H1 (cell line): ENCODE measurements at regions not wholly inside any gene's neighbourhood (a gene's known extent, or its start where the extent isn't known, plus 50 kb on each side); places are given as distances from the start of the nearest gene placed in this dataset.
"Not testable (repeated sequence)": the region's sequence is repeated elsewhere in the genome, so short reads cannot be mapped to it uniquely, and the experiment has no call there.

Experiments used
- CTCF ChIA-PET: fragments of 300-600 bp; sonication (Branson Sonifier 250); formaldehyde crosslinking; loops from one replicate; lab custom pipeline; 2021; ENCODE audit not compliant: partially characterized antibody; lab: Charles Lee
- POLR2A ChIA-PET: fragments of 300-600 bp; sonication (Branson Sonifier 250); formaldehyde crosslinking; loops from one replicate; lab custom pipeline; 2021; ENCODE audit warnings: inconsistent platforms; ENCODE audit not compliant: partially characterized antibody; lab: Charles Lee
- DNase-seq, 2 experiments: peaks; one replicate each; pipeline versions ENCODE4 v3.0.0 to v3.0.0-alpha.2; 2010 to 2022; ENCODE audit warnings: low spot score in 2 of 2, low read depth in 1 of 2, mixed read lengths in 1 of 2
- FAIRE-seq: peaks from 2 replicates; lab custom pipeline; 2011; peaks lifted over from hg19 to GRCh38; lab: Jason Lieb, UNC
- H2AFZ ChIP-seq: 2 replicates; pipeline ENCODE4 v1.8.1; 2012; ENCODE audit warnings: low read length, inconsistent platforms
- H2AK5ac ChIP-seq: 2 replicates; pipeline ENCODE4 v1.6.1; 2013; ENCODE audit warnings: low read depth, low read length
- H2BK120ac ChIP-seq: replicated peaks from 2 replicates; pipeline ENCODE3; 2013; ENCODE audit warnings: low read depth, low read length, inconsistent platforms
- H2BK12ac ChIP-seq: 2 replicates; pipeline ENCODE4 v1.6.1; 2013; ENCODE audit warnings: low read depth, low read length
- H2BK15ac ChIP-seq: 2 replicates; pipeline ENCODE4 v1.6.1; 2013; ENCODE audit warnings: low read length
- H2BK20ac ChIP-seq: 2 replicates; pipeline ENCODE4 v1.6.1; 2013; ENCODE audit warnings: low read length
- H2BK5ac ChIP-seq: 2 replicates; pipeline ENCODE4 v1.6.1; 2013; ENCODE audit warnings: low read depth, low read length
- H3K14ac ChIP-seq: 2 replicates; pipeline ENCODE4 v1.6.1; 2013; ENCODE audit warnings: inconsistent platforms; ENCODE audit not compliant: insufficient read length
- H3K18ac ChIP-seq: 2 replicates; pipeline ENCODE4 v1.6.1; 2013; ENCODE audit warnings: low read length; ENCODE audit errors: extremely low read depth
- H3K23ac ChIP-seq: 2 replicates; pipeline ENCODE4 v1.6.1; 2013; ENCODE audit warnings: inconsistent platforms; ENCODE audit not compliant: insufficient read length
- H3K23me2 ChIP-seq: 2 replicates; pipeline ENCODE4 v1.6.1; 2013; ENCODE audit warnings: low read depth, low read length
- H3K27ac ChIP-seq: 2 replicates; pipeline ENCODE4 v1.6.1; 2011; ENCODE audit warnings: low read depth, low read length, inconsistent platforms
- H3K27me3 ChIP-seq, 4 experiments: replicated peaks in 1 of 4; 1 replicate in 1 of 4; 2 replicates in 3 of 4; pipeline versions ENCODE4 v1.6.1 to v1.8.1; 2011 to 2013; ENCODE audit warnings: low read length in 3 of 4, mild to moderate bottlenecking in 3 of 4, inconsistent platforms in 2 of 4, mixed read lengths in 2 of 4, moderate library complexity in 1 of 4; ENCODE audit not compliant: control insufficient read depth in 3 of 4, insufficient read depth in 3 of 4; ENCODE audit errors: extremely low read depth in 1 of 4
- H3K36me3 ChIP-seq, 4 experiments: 2 replicates each; pipeline versions ENCODE4 v1.6.1 to v1.8.1; 2011 to 2013; ENCODE audit warnings: mild to moderate bottlenecking in 4 of 4, low read length in 3 of 4, moderate library complexity in 2 of 4, control low read depth in 1 of 4, inconsistent platforms in 1 of 4; ENCODE audit not compliant: insufficient read depth in 4 of 4, control insufficient read depth in 2 of 4
- H3K4ac ChIP-seq: replicated peaks from 2 replicates; pipeline ENCODE3; 2013; ENCODE audit warnings: low read length, low read depth, mixed read lengths, inconsistent platforms; ENCODE audit not compliant: insufficient read length
- H3K4me1 ChIP-seq, 4 experiments: replicated peaks in 1 of 4; 1 replicate in 1 of 4; 2 replicates in 3 of 4; pipeline versions ENCODE4 v1.6.1 to v1.8.1; 2011 to 2013; ENCODE audit warnings: low read length in 3 of 4, inconsistent platforms in 2 of 4, mixed read lengths in 1 of 4; ENCODE audit not compliant: insufficient read depth in 4 of 4, control insufficient read depth in 3 of 4
- H3K4me2 ChIP-seq, 2 experiments: 2 replicates each; pipeline versions ENCODE4 v1.6.1 to v1.8.1; 2011 to 2013; ENCODE audit warnings: low read depth in 2 of 2, low read length in 2 of 2, control low read depth in 1 of 2, inconsistent platforms in 1 of 2, mild to moderate bottlenecking in 1 of 2; ENCODE audit not compliant: insufficient read depth in 1 of 2
- H3K4me3 ChIP-seq, 4 experiments: fragments of 200-600, 300-600 bp in 1 of 4; sonication (generic), shearing (Covaris generic), sonication (Bioruptor Twin) in 1 of 4; 2 replicates each; pipeline versions ENCODE4 v1.5.1 to v1.8.1; 2011 to 2016; ENCODE audit warnings: low read length in 4 of 4, low read depth in 3 of 4, control low read depth in 2 of 4, inconsistent platforms in 2 of 4, mild to moderate bottlenecking in 2 of 4, mixed read lengths in 1 of 4, moderate library complexity in 1 of 4; ENCODE audit not compliant: insufficient read depth in 2 of 4; ENCODE audit errors: extremely low read depth in 1 of 4
- H3K56ac ChIP-seq: replicated peaks from 2 replicates; pipeline ENCODE3; 2013; ENCODE audit warnings: low read depth, mild to moderate bottlenecking, mixed read lengths, low read length, inconsistent platforms; ENCODE audit not compliant: insufficient read length
- H3K79me1 ChIP-seq: 2 replicates; pipeline ENCODE4 v1.6.1; 2013; ENCODE audit warnings: low read depth, low read length, control low read depth
- H3K79me2 ChIP-seq, 2 experiments: 2 replicates each; pipeline versions ENCODE4 v1.6.1 to v1.8.1; 2012 to 2013; ENCODE audit warnings: low read length in 2 of 2, mild to moderate bottlenecking in 2 of 2, inconsistent platforms in 1 of 2; ENCODE audit not compliant: insufficient read depth in 2 of 2, control insufficient read depth in 1 of 2
- H3K9ac ChIP-seq, 4 experiments: replicated peaks in 1 of 4; 1 replicate in 1 of 4; 2 replicates in 3 of 4; pipeline versions ENCODE4 v1.6.1 to v1.8.1; 2011 to 2013; ENCODE audit warnings: low read depth in 3 of 4, low read length in 3 of 4, control low read depth in 2 of 4, mild to moderate bottlenecking in 2 of 4, moderate library complexity in 2 of 4, inconsistent platforms in 1 of 4; ENCODE audit errors: extremely low read depth in 1 of 4
- H3K9me3 ChIP-seq, 2 experiments: 2 replicates each; pipeline versions ENCODE4 v1.6.1 to v1.8.1; 2012 to 2013; ENCODE audit warnings: mild to moderate bottlenecking in 2 of 2, moderate library complexity in 2 of 2, control low read depth in 1 of 2, inconsistent platforms in 1 of 2, low read depth in 1 of 2, low read length in 1 of 2, mixed read lengths in 1 of 2; ENCODE audit not compliant: insufficient read depth in 2 of 2
- H4K20me1 ChIP-seq, 2 experiments: replicated peaks in 1 of 2; 2 replicates each; pipeline versions ENCODE3 to v1.8.1; 2011 to 2013; ENCODE audit warnings: inconsistent platforms in 2 of 2, low read length in 2 of 2, mild to moderate bottlenecking in 1 of 2; ENCODE audit not compliant: insufficient read depth in 2 of 2, control insufficient read depth in 1 of 2
- H4K5ac ChIP-seq: 2 replicates; pipeline ENCODE4 v1.6.1; 2013; ENCODE audit warnings: low read length, low read depth, mixed read lengths, inconsistent platforms; ENCODE audit not compliant: insufficient read length
- H4K8ac ChIP-seq: 2 replicates; pipeline ENCODE4 v1.8.0; 2013; ENCODE audit warnings: mild to moderate bottlenecking, moderate library complexity, low read length, inconsistent platforms; ENCODE audit not compliant: insufficient read depth; ENCODE audit errors: extremely low read depth
- H4K91ac ChIP-seq: replicated peaks from 2 replicates; pipeline ENCODE3; 2013; ENCODE audit warnings: low read length, mixed read lengths, inconsistent platforms; ENCODE audit not compliant: insufficient read length
- CREB1 ChIP-seq: IDR thresholded peaks from 2 replicates; pipeline ENCODE4 v1.6.1; 2012; ENCODE audit warnings: inconsistent platforms
- EZH2 ChIP-seq: fragments of 200-600 bp; sonication (generic); IDR thresholded peaks from 2 replicates; pipeline ENCODE4 v1.7.1; 2012; ENCODE audit warnings: low read depth, mild to moderate bottlenecking, moderate library complexity, low read length, inconsistent platforms; ENCODE audit not compliant: severe bottlenecking
- WGBS, 2 experiments: shearing (Covaris generic) in 1 of 2; methylation state at CpG; one replicate each; pipeline versions ENCODE4 v1.1.6 to v1.1.7; 2013 to 2015; ENCODE audit warnings: low lambda C conversion rate in 2 of 2, mixed read lengths in 2 of 2, inconsistent platforms in 1 of 2, low coverage in 1 of 2, missing lambda C conversion rate in 1 of 2; ENCODE audit not compliant: insufficient replicate concordance in 2 of 2, insufficient coverage in 1 of 2, insufficient read length in 1 of 2; ENCODE audit errors: extremely low coverage in 1 of 2, missing lambda C conversion rate in 1 of 2; 5-methylcytosine and 5-hydroxymethylcytosine counted together

- WGBS, 2 experiments, result 83% methylated on average over 4 of the region's 5 CpGs; no CpG with 5 or more reads in 1 of the 2 experiments
Observed at GRCh38 chrX:13188731-13189309, 131.0 kb downstream of the ATXN3L start.

GRCh38 chrX:13186643-13187042 lies 133.2 kb downstream of the ATXN3L start:
- H3K4me3 ChIP-seq, H3K4ac ChIP-seq, FAIRE-seq, H3K23me2 ChIP-seq, H2AFZ ChIP-seq, H3K4me2 ChIP-seq, H3K23ac ChIP-seq, POLR2A ChIA-PET, H4K91ac ChIP-seq, H4K8ac ChIP-seq, H3K36me3 ChIP-seq, H3K79me2 ChIP-seq, H2BK15ac ChIP-seq, H3K4me1 ChIP-seq, H3K56ac ChIP-seq, DNase-seq, H3K79me1 ChIP-seq, H3K14ac ChIP-seq, H3K27ac ChIP-seq, H4K5ac ChIP-seq, H2BK12ac ChIP-seq, H2BK120ac ChIP-seq, H2BK20ac ChIP-seq, H3K27me3 ChIP-seq, H3K9ac ChIP-seq, H2AK5ac ChIP-seq, H2BK5ac ChIP-seq, H3K18ac ChIP-seq, H4K20me1 ChIP-seq, H3K9me3 ChIP-seq: not testable (repeated sequence)
- 94% methylated on average over 2 of the region's 3 CpGs; no CpG with 5 or more reads in 1 of the 2 experiments for WGBS, 2 experiments
- CTCF ChIA-PET, result interaction anchor here (0.5 to 1.8 kb wide), 2 partner anchors 155 to 184 kb away, joined by 3 read pairs; no protein-coding TSS in a partner anchor

More at GRCh38 chrX:13188731-13189309, 131.0 kb downstream of the ATXN3L start:
- Histone ChIP-seq H3K23ac (no peak overlapping the region), H3K23me2 (no peaks in the 10 kb centered on the region), H3K56ac (no peak overlapping the region), H3K18ac (no peak overlapping the region), H3K79me1 (no peaks in the 10 kb centered on the region), H3K9me3 (no peaks in the 10 kb centered on the region), H3K27me3 (no peaks in the 10 kb centered on the region), H4K8ac (no peak overlapping the region), H2BK15ac (no peak overlapping the region), H3K79me2 (no peaks in the 10 kb centered on the region), H2AFZ (no peak overlapping the region), H3K36me3 (no peaks in the 10 kb centered on the region), H2BK12ac (no peak overlapping the region), H2BK20ac (no peak overlapping the region), H2BK120ac (no peak overlapping the region), H3K27ac (no peak overlapping the region), H2AK5ac (no peak overlapping the region), H3K9ac (no peak overlapping the region), H3K4me1 (no peaks in the 10 kb centered on the region), H4K91ac (no peak overlapping the region), H2BK5ac (no peak overlapping the region), H3K4me3 (no peak overlapping the region), H4K20me1 (no peaks in the 10 kb centered on the region), H3K4me2 (no peak overlapping the region), H3K4ac (no peak overlapping the region), H3K14ac (no peak overlapping the region), H4K5ac (no peak overlapping the region)
- FAIRE-seq (no peak), DNase-seq (no peak)
- no peak for TF ChIP-seq EZH2
- no peak for TF ChIP-seq CREB1
- POLR2A ChIA-PET, result no interaction called here
- CTCF ChIA-PET, result interaction anchor here (1.1 kb wide), 1 partner anchor 242 kb away, joined by 3 read pairs; no protein-coding TSS in a partner anchor
